ENCODE measurements at regions not wholly inside any gene's neighbourhood (a gene's known extent, or its start where the extent isn't known, plus 50 kb on each side); places are given as distances from the start of the nearest gene placed in this dataset.

DNA sequence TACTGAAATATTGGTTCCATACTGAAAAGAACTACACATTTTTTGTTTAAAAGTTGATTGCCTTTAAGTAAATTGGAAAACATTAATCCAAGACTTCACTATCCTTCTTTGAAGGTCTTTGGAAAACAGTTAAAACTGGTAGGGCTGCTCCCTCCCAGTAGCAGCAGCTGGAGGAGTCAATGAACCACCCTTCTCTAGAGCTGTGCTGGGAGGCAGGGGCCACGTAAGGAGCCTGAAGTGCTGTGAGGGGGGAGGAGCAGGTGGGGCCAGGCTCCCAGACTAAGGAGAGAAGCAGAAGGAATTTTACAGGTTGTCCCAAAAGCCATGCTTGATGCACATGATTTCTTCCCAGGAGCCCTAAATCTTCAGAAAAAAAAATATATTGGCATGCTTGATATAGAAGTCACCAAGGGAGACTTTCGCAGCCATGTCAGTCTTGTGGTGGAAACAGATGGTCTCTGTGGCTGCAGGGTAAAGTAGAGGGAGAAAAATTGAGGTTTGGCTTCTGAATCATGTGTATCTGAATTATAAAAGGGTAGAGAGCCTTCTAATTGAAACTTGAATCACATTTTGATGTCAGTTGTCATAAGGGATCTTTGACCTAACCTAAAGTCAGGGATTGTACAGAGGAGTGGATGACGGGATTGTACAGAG lies 673.2 kb upstream of the FRG1 start:
- Histone ChIP-seq H3K4me1 (ENCODE audit: insufficient read depth, low read length) (no peaks in the 10 kb centered on the region), H3K27me3 (ENCODE audit: insufficient read depth, low read length, poor library complexity, severe bottlenecking) (no peaks in the 10 kb centered on the region), H3K36me3 (ENCODE audit: insufficient read depth, low read length) (no peaks in the 10 kb centered on the region), H3K9me3 (ENCODE audit: low read length) (no peaks in the 10 kb centered on the region), H3K4me3 (ENCODE audit: low read length) (no peak overlapping the region), H3K27ac (ENCODE audit: low read depth, low read length) (no peak overlapping the region)
- H3K9me3 Mint-ChIP-seq, result peaks cover 1 to 27% (median 16%) of the 10 kb centered on the region in 5 donors
- CTCF ChIA-PET, result no interaction called here
- no peak for DNase-seq
- H3K36me3 Mint-ChIP-seq, result no peaks in the 10 kb centered on the region
- no peaks in the 10 kb centered on the region for H3K4me1 Mint-ChIP-seq
- H3K27me3 Mint-ChIP-seq, result peaks cover 0 to 2% of the 10 kb centered on the region in 2 donors
- no peak overlapping the region for H3K4me3 Mint-ChIP-seq
- no peak overlapping the region for H3K27ac Mint-ChIP-seq
- POLR2A ChIA-PET, result no interaction called here

DNA sequence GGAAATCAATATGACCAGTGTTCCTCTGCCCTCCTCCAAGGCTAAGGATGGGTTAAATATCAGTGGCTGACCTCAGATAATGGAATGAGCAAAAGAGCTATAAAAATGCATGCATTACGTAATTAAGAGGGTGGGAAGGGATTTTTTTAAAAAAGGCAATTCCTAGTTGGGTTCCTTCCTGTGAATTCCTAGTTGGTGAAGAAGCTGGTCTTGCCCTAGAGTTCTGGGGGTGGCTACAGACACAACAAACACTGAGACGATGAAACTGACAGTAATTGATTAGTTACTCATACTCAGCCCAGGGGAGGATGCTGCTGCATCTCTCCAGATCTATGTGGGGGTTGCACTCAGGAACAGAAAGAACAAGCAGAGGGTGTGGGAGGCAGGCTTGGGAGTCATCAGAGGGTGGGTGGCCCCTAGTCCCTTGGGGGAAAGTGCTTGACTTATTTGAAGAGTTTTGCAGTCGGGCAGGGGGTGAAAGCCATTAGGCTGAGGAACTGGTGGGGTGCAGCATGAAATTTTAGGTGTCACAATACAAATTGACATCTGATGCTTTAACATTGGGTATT lies 662.0 kb upstream of the FRG1 start:
- DNase-seq, result no peak
- Histone ChIP-seq H3K4me3 (ENCODE audit: low read length) (no peak overlapping the region), H3K36me3 (ENCODE audit: insufficient read depth, low read length) (no peaks in the 10 kb centered on the region), H3K4me1 (ENCODE audit: insufficient read depth, low read length) (no peaks in the 10 kb centered on the region), H3K27me3 (ENCODE audit: insufficient read depth, low read length, poor library complexity, severe bottlenecking) (no peaks in the 10 kb centered on the region), H3K9me3 (ENCODE audit: low read length) (no peaks in the 10 kb centered on the region), H3K27ac (ENCODE audit: low read depth, low read length) (no peak overlapping the region)
- H3K27me3 Mint-ChIP-seq, result no peaks in the 10 kb centered on the region
- no peak overlapping the region for H3K27ac Mint-ChIP-seq
- peaks cover 0 to 12% (median 7%) of the 10 kb centered on the region in 5 donors for H3K9me3 Mint-ChIP-seq
- POLR2A ChIA-PET, result no interaction called here
- CTCF ChIA-PET, result no interaction called here
- H3K36me3 Mint-ChIP-seq, result no peaks in the 10 kb centered on the region
- no peaks in the 10 kb centered on the region for H3K4me1 Mint-ChIP-seq
- H3K4me3 Mint-ChIP-seq, result no peak overlapping the region

DNA sequence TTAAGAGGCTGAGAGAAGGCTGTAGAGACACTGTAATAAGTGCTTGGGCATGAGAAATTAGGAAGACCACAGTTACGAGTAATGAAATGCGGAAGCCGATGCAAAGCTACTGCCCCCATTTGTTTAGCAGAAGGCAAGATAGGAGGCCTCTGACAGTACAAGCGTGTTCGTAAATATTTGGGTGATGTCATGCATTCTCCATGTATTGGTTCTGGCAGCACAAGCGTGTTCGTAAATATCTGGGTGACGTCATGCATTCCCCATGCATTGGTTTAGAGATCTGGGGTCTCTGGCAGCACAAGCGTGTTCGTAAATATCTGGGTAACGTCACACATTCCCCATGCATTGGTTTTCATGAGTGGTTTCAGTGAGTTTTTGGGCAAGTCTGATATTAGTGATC lies 661.5 kb upstream of the FRG1 start:
- DNase-seq, result no peak
- Histone ChIP-seq H3K4me3 (ENCODE audit: low read length) (no peak overlapping the region), H3K27ac (ENCODE audit: low read depth, low read length) (no peak overlapping the region), H3K4me1 (ENCODE audit: insufficient read depth, low read length) (no peaks in the 10 kb centered on the region), H3K36me3 (ENCODE audit: insufficient read depth, low read length) (no peaks in the 10 kb centered on the region), H3K27me3 (ENCODE audit: insufficient read depth, low read length, poor library complexity, severe bottlenecking) (no peaks in the 10 kb centered on the region), H3K9me3 (ENCODE audit: low read length) (no peaks in the 10 kb centered on the region)
- Mint-ChIP-seq H3K9me3 (peaks cover 0 to 12% (median 7%) of the 10 kb centered on the region in 5 donors), H3K4me1 (no peaks in the 10 kb centered on the region), H3K27me3 (no peaks in the 10 kb centered on the region), H3K27ac (no peak overlapping the region), H3K36me3 (no peaks in the 10 kb centered on the region), H3K4me3 (no peak overlapping the region)
- CTCF ChIA-PET, result no interaction called here
- POLR2A ChIA-PET, result no interaction called here

DNA sequence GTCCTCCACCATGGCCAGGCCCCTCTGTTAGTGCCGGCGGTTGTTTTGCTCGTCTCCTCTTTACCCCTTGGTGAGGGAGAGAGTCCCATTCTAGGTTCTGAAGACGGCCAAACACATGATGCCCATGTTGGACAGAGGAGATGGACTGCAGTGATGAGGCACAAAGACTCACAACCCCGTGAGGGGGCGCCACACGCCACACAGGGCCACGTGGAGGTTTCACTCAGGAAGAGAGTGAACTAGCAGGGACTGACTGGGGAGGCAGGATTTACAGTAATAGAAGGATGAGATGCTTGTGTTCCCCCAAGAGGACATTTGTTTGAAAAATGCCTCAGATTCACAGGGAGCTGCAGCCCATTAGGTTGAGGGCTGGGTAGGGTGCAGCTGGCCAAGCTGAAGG lies 655.3 kb upstream of the FRG1 start:
- Mint-ChIP-seq H3K36me3 (no peaks in the 10 kb centered on the region), H3K27me3 (no peaks in the 10 kb centered on the region)
- CTCF ChIA-PET, result no interaction called here

DNA sequence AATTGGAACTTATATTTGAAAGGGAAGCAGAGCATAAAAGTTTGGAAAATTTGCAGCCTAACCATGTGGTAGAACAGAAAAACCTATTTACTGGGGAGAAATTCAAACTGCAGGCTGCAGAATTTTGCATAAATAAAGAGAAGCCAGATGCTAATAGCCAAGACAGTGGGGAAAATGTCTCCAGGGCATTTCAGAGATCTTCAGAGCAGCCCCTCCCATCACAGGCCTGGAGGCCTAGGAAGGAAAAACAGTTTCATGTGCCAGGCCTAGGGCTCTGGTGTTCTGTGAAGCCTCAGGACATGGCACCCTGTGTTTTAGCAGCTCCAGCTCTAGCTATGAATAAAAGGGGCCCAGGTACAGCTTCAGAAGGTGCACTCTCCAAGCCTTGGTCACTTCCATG lies 648.7 kb upstream of the FRG1 start:
- CTCF ChIA-PET, result no interaction called here
- peaks cover 0 to 18% (median 9%) of the 10 kb centered on the region in 5 donors for H3K9me3 Mint-ChIP-seq
- H3K4me3 ChIP-seq (ENCODE audit: low read length), result no peak overlapping the region

More for the DNA sequence above, 655.3 kb upstream of the FRG1 start:
- Mint-ChIP-seq H3K4me3 (no peak overlapping the region), H3K27ac (no peak overlapping the region), H3K4me1 (no peaks in the 10 kb centered on the region), H3K9me3 (peaks cover 0 to 11% (median 5%) of the 10 kb centered on the region in 5 donors)
- H3K4me3 ChIP-seq (ENCODE audit: low read length), result no peak overlapping the region
- no peaks in the 10 kb centered on the region for H3K27me3 ChIP-seq (ENCODE audit: insufficient read depth, low read length, poor library complexity, severe bottlenecking)
- POLR2A ChIA-PET, result no interaction called here
- H3K36me3 ChIP-seq (ENCODE audit: insufficient read depth, low read length), result no peaks in the 10 kb centered on the region
- no peaks in the 10 kb centered on the region for H3K9me3 ChIP-seq (ENCODE audit: low read length)
- no peaks in the 10 kb centered on the region for H3K4me1 ChIP-seq (ENCODE audit: insufficient read depth, low read length)
- H3K27ac ChIP-seq (ENCODE audit: low read depth, low read length), result no peak overlapping the region
- DNase-seq, result no peak

GRCh38 chr4:189293459-189293858 lies 647.2 kb upstream of the FRG1 start:
- Histone ChIP-seq H3K36me3 (ENCODE audit: insufficient read depth, low read length) (no peaks in the 10 kb centered on the region), H3K27ac (ENCODE audit: low read depth, low read length) (no peak overlapping the region), H3K4me3 (ENCODE audit: low read length) (no peak overlapping the region), H3K27me3 (ENCODE audit: insufficient read depth, low read length, poor library complexity, severe bottlenecking) (no peaks in the 10 kb centered on the region), H3K4me1 (ENCODE audit: insufficient read depth, low read length) (no peaks in the 10 kb centered on the region), H3K9me3 (ENCODE audit: low read length) (no peaks in the 10 kb centered on the region)
- ChIA-PET CTCF (no interaction called here), POLR2A (no interaction called here)
- H3K4me1 Mint-ChIP-seq, result no peaks in the 10 kb centered on the region
- peaks cover 0 to 18% (median 5%) of the 10 kb centered on the region in 5 donors for H3K9me3 Mint-ChIP-seq
- H3K4me3 Mint-ChIP-seq, result no peak overlapping the region
- DNase-seq, result no peak
- H3K27me3 Mint-ChIP-seq, result no peaks in the 10 kb centered on the region
- H3K27ac Mint-ChIP-seq, result no peak overlapping the region
- no peaks in the 10 kb centered on the region for H3K36me3 Mint-ChIP-seq

More for the DNA sequence above, 648.7 kb upstream of the FRG1 start:
- Mint-ChIP-seq H3K4me1 (no peaks in the 10 kb centered on the region), H3K27me3 (no peaks in the 10 kb centered on the region), H3K36me3 (no peaks in the 10 kb centered on the region), H3K4me3 (no peak overlapping the region), H3K27ac (no peak overlapping the region)
- Histone ChIP-seq H3K9me3 (ENCODE audit: low read length) (no peaks in the 10 kb centered on the region), H3K27me3 (ENCODE audit: insufficient read depth, low read length, poor library complexity, severe bottlenecking) (no peaks in the 10 kb centered on the region), H3K27ac (ENCODE audit: low read depth, low read length) (no peak overlapping the region), H3K4me1 (ENCODE audit: insufficient read depth, low read length) (no peaks in the 10 kb centered on the region), H3K36me3 (ENCODE audit: insufficient read depth, low read length) (no peaks in the 10 kb centered on the region)
- POLR2A ChIA-PET, result no interaction called here
- no peak for DNase-seq

- no peaks in the 10 kb centered on the region for H3K36me3 Mint-ChIP-seq
- no peak overlapping the region for H3K27ac Mint-ChIP-seq
- H3K27me3 Mint-ChIP-seq, result no peaks in the 10 kb centered on the region
- H3K9me3 Mint-ChIP-seq, result peaks cover 0 to 15% (median 4%) of the 10 kb centered on the region in 5 donors
- H3K9me3 ChIP-seq (ENCODE audit: low read length), result no peaks in the 10 kb centered on the region
- H3K27me3 ChIP-seq (ENCODE audit: insufficient read depth, low read length, poor library complexity, severe bottlenecking), result no peaks in the 10 kb centered on the region
- H3K27ac ChIP-seq (ENCODE audit: low read depth, low read length), result no peak overlapping the region
- no peak for DNase-seq
- H3K4me1 Mint-ChIP-seq, result no peaks in the 10 kb centered on the region
- H3K36me3 ChIP-seq (ENCODE audit: insufficient read depth, low read length), result no peaks in the 10 kb centered on the region
- POLR2A ChIA-PET, result no interaction called here
- no peak overlapping the region for H3K4me3 ChIP-seq (ENCODE audit: low read length)
- H3K4me1 ChIP-seq (ENCODE audit: insufficient read depth, low read length), result no peaks in the 10 kb centered on the region
- CTCF ChIA-PET, result no interaction called here
- H3K4me3 Mint-ChIP-seq, result no peak overlapping the region
These were observed 646.1 kb upstream of the FRG1 start for GRCh38 chr4:189294574-189294973.

DNA sequence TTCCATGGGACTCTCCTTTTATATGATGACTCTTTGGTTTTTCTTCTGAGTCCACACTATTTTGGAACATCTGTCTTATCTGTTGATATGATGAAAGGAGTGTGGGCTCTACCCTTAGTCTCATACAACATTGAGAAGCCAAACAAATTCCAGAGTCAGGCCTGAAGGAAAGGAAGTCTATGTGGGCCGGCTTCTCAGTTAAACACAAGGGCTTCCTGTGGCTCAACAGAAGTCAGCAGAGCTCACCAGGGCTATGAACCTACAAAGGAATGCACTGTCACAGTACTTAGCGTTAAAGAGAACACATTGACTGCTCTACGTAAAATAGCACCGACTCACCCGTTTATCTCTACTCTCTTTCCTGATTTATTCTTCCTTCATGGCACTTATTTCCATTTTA lies 641.0 kb upstream of the FRG1 start:
- POLR2A ChIA-PET, result no interaction called here
- Mint-ChIP-seq H3K27me3 (no peaks in the 10 kb centered on the region), H3K9me3 (peaks cover 1 to 8% (median 5%) of the 10 kb centered on the region in 5 donors), H3K4me1 (no peaks in the 10 kb centered on the region), H3K36me3 (no peaks in the 10 kb centered on the region), H3K4me3 (no peak overlapping the region), H3K27ac (no peak overlapping the region)
- CTCF ChIA-PET, result no interaction called here
- H3K9me3 ChIP-seq (ENCODE audit: low read length), result no peaks in the 10 kb centered on the region
- no peak for DNase-seq
- no peaks in the 10 kb centered on the region for H3K36me3 ChIP-seq (ENCODE audit: insufficient read depth, low read length)
- H3K27ac ChIP-seq (ENCODE audit: low read depth, low read length), result no peak overlapping the region
- H3K4me1 ChIP-seq (ENCODE audit: insufficient read depth, low read length), result no peaks in the 10 kb centered on the region
- H3K4me3 ChIP-seq (ENCODE audit: low read length), result no peak overlapping the region
- H3K27me3 ChIP-seq (ENCODE audit: insufficient read depth, low read length, poor library complexity, severe bottlenecking), result no peaks in the 10 kb centered on the region

Measured in CD8-positive, alpha-beta memory T cell (primary cell).